ENCODE measurements at regions not wholly inside any gene's neighbourhood (a gene's known extent, or its start where the extent isn't known, plus 50 kb on each side); places are given as distances from the start of the nearest gene placed in this dataset.

DNA sequence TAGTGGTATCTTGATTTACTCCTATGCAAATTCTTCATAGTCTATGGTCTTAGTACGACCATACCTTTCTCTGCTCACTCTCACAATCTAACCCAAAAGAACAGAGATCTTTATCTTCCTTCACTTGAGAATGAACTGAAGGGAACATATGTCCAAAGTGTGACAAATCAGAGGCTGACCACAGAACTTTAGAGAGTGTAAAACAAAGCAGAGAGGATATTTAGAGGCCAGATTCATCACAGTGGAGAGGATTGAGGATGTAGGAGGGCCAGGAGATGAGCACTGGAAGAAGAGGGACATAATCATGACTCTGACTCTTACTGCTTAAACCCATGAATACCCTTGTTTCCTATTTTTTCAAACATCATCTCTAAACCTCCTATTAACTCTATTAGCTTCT, 935.3 kb upstream of the PHF14 start:
- DNase-seq (ENCODE audit: low read depth in 1 of 2, low spot score in 1 of 2), result no peak
- TF ChIP-seq, protein P1, sequence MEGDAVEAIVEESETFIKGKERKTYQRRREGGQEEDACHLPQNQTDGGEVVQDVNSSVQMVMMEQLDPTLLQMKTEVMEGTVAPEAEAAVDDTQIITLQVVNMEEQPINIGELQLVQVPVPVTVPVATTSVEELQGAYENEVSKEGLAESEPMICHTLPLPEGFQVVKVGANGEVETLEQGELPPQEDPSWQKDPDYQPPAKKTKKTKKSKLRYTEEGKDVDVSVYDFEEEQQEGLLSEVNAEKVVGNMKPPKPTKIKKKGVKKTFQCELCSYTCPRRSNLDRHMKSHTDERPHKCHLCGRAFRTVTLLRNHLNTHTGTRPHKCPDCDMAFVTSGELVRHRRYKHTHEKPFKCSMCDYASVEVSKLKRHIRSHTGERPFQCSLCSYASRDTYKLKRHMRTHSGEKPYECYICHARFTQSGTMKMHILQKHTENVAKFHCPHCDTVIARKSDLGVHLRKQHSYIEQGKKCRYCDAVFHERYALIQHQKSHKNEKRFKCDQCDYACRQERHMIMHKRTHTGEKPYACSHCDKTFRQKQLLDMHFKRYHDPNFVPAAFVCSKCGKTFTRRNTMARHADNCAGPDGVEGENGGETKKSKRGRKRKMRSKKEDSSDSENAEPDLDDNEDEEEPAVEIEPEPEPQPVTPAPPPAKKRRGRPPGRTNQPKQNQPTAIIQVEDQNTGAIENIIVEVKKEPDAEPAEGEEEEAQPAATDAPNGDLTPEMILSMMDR (IDR thresholded peaks at IDR 0.05; ENCODE audit: low read depth, low read length), result no peak
- no peaks in the 10 kb centered on the region for H3K4me1 ChIP-seq (ENCODE audit: low read depth)
- H3K27ac ChIP-seq, result no peak overlapping the region
- no peaks in the 10 kb centered on the region for H3K9me3 ChIP-seq (ENCODE audit: low read depth)
- H3K27me3 ChIP-seq, result no peaks in the 10 kb centered on the region
- no peak overlapping the region for H3K4me3 ChIP-seq
- no peaks in the 10 kb centered on the region for H3K36me3 ChIP-seq

DNA sequence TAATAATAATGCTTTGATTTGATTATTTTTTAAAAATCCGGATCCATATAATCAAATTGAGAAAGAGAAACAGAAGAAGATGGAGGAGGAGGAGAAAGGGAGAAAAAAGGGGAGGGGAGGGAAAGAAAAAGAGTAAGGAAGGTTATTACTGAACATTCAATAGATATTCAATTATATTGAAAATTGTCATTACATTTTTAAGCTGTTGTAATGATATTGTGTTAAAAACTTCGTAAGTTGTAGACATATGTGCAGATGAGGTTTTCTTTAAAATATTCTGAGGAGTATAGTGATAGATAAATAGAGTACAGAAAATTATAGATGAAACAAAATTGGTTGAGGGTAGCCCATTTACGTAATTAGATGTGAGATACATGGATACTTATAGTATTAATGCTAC, 933.0 kb upstream of the PHF14 start:
- DNase-seq (ENCODE audit: low read depth in 1 of 2, low spot score in 1 of 2), result no peak
- no peak overlapping the region for H3K4me3 ChIP-seq
- H3K36me3 ChIP-seq, result no peaks in the 10 kb centered on the region
- TF ChIP-seq, protein P1 (IDR thresholded peaks at IDR 0.05; ENCODE audit: low read depth, low read length), result no peak
- H3K27me3 ChIP-seq, result no peaks in the 10 kb centered on the region
- no peaks in the 10 kb centered on the region for H3K4me1 ChIP-seq (ENCODE audit: low read depth)
- H3K27ac ChIP-seq, result no peak overlapping the region
- no peaks in the 10 kb centered on the region for H3K9me3 ChIP-seq (ENCODE audit: low read depth)

DNA sequence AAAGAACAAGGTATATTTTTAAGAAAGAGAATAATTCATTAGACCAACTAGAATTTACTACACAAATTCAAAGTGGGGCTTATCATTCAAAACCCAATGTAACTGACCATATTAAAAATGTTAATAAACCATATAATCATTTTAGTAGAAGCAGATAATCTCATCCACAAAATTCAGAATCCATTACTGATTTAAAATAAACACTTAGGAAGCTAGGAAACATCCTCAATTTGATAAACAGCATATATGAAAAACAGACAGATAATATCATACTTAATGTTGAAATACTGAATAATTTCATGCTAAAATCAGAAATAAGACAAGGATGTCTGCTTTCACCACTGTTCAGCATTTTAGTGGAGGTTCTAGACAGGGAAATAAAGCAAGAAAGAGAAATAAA, 902.8 kb upstream of the PHF14 start:
- H3K27me3 ChIP-seq, result no peaks in the 10 kb centered on the region
- H3K4me1 ChIP-seq (ENCODE audit: low read depth), result no peaks in the 10 kb centered on the region
- no peaks in the 10 kb centered on the region for H3K9me3 ChIP-seq (ENCODE audit: low read depth)
- DNase-seq (ENCODE audit: low read depth in 1 of 2, low spot score in 1 of 2), result no peak
- TF ChIP-seq, protein P1 (IDR thresholded peaks at IDR 0.05; ENCODE audit: low read depth, low read length), result no peak
- no peaks in the 10 kb centered on the region for H3K36me3 ChIP-seq
- H3K27ac ChIP-seq, result no peak overlapping the region
- H3K4me3 ChIP-seq, result no peak overlapping the region

DNA sequence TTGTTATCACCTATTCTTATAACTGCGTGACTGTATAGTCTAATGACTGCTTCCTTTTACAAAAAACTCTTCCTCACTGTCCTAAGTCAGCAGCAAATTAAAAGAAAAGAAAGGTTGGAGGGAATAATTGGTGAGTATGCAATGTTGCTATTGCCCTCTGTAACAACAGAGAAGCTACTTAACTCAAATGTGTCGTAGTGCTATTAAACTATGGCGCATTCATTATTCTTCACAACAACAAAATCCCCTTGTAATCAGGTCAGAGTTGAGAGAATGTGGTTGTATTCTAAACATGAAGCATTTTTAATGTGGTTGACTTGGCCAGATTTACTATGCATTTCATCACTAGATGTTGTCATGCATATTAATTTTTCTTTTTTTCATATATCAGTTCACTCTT, 897.8 kb upstream of the PHF14 start:
- TF ChIP-seq, protein P1 (IDR thresholded peaks at IDR 0.05; ENCODE audit: low read depth, low read length), result no peak
- Histone ChIP-seq H3K9me3 (ENCODE audit: low read depth) (no peaks in the 10 kb centered on the region), H3K27me3 (no peaks in the 10 kb centered on the region), H3K4me1 (ENCODE audit: low read depth) (no peaks in the 10 kb centered on the region), H3K4me3 (no peak overlapping the region), H3K27ac (no peak overlapping the region), H3K36me3 (no peaks in the 10 kb centered on the region)
- no peak for DNase-seq (ENCODE audit: low read depth in 1 of 2, low spot score in 1 of 2)

DNA sequence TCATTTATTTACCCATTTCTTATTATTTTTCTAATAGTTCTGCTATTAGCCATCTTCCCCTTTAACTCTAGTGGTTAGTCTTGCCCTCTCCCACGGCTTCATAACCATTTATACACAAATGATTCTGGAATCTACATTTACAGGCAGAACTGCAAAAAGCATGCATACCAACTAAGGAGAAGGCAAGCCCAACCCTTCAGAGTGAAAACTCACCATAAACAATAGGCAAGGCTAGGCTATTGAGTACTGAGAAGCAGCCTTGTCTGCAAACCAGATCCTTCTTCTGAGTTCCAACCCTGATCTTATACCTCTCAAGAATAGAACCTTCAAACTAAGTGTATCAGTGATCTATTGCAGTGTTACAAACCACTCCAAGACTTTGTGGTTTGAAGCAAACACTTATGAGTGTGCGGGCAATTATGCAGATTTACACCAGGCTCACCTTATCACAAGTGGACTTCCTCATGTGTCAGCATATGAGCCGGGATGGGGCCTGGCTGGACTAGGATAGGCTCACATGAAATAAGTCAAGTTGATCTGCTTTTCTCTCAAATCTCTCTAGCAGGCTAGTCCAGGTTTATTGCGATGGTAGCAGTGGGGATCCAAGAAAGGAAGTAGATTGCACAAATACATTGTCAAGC, 896.9 kb upstream of the PHF14 start:
- Histone ChIP-seq H3K27me3 (no peaks in the 10 kb centered on the region), H3K4me1 (ENCODE audit: low read depth) (no peaks in the 10 kb centered on the region), H3K4me3 (no peak overlapping the region), H3K27ac (no peak overlapping the region), H3K36me3 (no peaks in the 10 kb centered on the region), H3K9me3 (ENCODE audit: low read depth) (no peaks in the 10 kb centered on the region)
- DNase-seq (ENCODE audit: low read depth in 1 of 2, low spot score in 1 of 2), result peak in 1 of 2 donors; percentile 6
- TF ChIP-seq, protein P1 (IDR thresholded peaks at IDR 0.05; ENCODE audit: low read depth, low read length), result no peak

Measured in cardiac muscle cell (in vitro differentiated cells and primary cell).